HTR-8/SVneo (cell line): ENCODE measurements at regions not wholly inside any gene's neighbourhood (a gene's known extent, or its start where the extent isn't known, plus 50 kb on each side); places are given as distances from the start of the nearest gene placed in this dataset.

ENCODE experiments used
- DNase-seq: peaks from one replicate; pipeline ENCODE4 v3.0.0; 2011; ENCODE audit warnings: low spot score, mixed read lengths; ENCODE audit not compliant: insufficient read length
- FAIRE-seq: peaks from 2 replicates; lab custom pipeline; 2011; peaks lifted over from hg19 to GRCh38; lab: Jason Lieb, UNC

DNA sequence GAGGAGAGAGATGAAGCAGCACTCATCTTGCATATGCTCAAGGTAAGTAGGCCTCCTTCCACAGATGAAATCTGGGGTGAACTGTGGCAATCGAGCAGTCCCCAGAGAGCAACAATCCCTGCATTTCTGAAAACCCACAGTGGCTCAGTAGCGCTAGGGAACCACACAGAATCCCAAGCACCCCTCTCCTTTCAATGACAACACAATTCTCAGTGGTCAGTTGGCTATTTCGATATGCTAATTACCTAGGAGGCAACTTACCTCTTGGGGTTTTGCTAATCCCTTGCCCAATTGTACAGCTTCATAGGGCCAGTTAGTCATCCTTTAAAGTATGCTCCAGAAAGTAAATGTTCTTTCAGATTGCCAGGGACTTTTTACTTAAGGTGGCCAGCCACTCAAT lies 1035.7 kb downstream of the BCL11B start:
- no peak for FAIRE-seq
- DNase-seq: no peak

DNA sequence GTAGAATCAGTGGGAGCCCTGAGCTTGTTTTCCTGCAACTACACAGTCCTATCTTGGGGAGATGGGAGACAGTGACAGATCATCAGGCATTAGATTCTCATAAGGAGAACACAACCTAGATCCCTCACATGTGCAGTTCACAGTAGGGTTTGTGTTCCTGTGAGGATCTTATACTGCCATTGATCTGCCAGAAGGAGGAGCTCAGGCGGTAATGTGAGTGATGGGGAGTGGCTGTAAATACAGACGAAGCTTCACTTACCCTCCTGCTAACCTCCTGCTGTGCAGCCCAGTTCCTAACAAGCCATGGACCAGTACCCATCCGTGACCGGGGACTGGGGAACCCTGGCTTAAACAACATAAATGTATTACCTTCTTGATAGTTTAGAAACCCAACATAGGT lies 1034.1 kb downstream of the BCL11B start:
- no peak for FAIRE-seq
- DNase-seq: no peak

DNA sequence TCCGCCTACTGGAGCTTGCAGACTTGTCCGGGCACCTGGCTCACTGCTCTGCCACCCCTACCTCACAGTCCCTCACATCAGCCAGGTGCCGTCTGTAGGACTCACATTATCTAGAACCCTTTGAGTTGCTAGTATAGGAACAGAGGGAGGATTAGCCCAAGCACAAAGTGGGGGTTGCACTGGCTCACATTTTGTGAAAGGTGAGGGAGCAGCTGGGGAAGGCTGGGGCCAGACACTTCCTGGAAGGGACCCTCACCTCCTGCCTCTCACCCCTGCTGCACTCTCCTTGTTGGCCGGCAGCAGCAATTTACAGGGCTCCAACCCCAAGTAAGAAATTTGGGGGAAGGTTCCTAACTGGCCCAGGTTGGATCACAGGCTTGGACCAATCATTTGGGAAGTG lies 1031.6 kb downstream of the BCL11B start:
- DNase-seq (no peak), FAIRE-seq (no peak)

DNA sequence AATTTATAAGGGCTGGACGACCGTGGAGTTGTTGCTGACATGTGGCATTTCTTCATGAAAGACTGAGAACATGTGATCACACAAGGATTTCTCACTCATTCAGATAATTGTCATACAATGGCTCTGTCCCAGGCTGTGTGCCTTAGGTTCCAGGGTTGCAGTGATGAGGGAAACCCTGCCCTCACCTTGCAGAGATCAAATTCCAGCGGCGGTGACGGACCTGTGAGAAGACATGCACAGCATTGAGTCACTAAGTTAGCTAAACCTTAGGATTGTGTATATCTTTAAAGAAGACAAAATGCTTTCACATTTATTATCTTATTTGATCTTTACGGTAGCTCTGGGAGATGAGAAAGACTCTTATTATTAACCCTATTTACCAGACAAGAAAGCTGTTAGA lies 1029.1 kb downstream of the BCL11B start:
- DNase-seq (no peak), FAIRE-seq (no peak)

DNA sequence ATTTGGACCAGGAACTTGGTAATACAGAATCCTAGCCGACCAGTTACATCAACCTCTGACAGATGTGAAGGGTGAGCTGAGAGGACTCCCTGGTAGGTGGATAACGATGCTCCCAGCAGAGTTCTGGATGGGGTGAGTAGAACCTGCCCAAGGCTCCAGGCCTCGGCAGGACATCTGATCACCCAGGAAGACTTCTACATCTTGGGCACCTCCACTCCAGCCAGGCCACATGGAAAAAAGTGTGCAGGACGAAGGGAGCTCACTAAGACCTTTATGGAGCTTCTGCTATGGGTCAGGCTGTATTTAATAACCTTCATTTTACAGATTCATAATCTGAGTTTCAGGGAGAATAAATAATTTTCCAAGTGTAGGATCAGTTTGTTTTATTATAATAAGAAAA lies 1028.7 kb downstream of the BCL11B start:
- no peak for DNase-seq
- no peak for FAIRE-seq

DNA sequence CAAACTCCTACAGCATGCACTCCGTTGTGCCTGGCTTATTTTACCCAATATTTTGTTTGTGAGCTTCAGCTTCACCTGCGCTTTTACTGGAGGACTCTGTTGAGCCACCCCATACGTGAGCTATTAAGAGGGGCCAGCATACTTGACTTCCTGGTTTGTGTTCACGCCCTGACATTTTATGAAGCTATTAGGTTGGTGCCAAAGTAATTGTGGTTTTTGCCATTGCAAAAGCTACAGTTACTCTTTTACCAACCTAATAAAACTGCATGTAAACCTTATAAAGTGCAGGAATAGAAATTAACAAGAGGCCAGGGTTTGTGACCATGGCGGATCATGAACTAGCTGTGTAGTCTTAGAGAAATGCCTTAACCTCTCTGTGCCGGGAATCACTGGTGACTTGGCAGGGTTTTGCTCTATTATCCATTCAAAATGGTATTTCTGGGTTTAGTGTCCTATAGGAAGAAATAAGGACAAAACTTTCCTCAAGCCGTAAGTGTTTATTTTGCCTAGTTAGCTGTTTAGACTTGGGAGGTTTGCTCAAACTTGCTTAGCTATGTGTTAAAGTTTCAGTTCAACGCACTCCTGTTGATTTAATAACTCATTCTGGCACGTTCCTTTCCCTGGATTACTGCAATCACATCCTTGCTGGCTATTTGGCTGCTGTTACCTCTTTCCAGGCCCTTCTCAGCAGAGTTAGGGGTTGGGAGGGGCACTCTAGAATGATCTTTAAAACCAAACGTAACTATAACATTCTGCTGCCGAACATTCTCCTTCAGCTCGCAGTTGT lies 1027.6 kb downstream of the BCL11B start:
- DNase-seq (no peak), FAIRE-seq (no peak)

DNA sequence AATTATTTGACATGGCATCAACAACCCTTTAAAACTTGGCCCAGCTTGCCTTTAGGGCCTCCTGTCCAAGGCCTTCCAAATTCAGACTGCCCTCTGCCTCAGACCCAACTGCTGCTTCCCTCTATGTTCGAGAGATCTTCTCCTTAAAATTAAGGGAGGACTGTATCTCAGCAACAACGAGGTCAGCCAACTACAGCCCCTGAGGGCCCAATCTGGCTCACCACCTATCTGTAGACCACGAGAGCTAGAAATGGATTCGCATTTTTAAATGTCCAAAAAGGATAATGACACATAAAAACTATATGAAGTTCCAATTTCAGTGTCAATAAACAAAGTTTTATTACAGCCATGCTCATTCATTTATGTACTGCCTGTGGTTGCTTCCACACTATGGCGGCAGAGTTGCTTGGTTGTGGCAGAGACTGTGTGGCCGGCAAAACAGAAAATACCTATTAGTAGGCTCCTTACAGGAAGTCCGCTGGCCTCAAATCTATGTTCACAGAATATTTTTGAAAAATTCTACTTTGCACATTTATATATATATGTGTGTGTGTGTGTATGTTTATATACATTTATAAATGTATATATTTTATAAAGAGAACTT lies 1026.9 kb downstream of the BCL11B start:
- FAIRE-seq (no peak), DNase-seq (no peak)

DNA sequence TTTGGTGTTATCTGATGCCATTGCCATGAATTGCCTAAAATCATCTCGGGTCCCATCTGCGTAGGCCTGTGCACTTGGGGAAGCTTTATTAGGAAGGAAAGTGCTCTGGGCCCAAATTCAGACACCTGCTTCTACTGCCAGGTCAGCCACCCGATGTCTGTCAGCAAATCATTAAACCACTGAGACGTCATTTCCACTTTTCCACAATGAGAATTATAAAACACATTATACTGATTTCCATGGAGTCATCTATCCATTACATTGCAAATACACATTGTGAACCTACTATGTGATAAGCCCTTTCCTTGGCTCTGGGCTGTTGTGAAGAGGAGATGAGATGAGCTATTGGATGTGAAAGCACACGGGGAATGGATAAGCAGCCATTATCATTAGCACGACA lies 1022.9 kb downstream of the BCL11B start:
- DNase-seq (no peak), FAIRE-seq (no peak)

DNA sequence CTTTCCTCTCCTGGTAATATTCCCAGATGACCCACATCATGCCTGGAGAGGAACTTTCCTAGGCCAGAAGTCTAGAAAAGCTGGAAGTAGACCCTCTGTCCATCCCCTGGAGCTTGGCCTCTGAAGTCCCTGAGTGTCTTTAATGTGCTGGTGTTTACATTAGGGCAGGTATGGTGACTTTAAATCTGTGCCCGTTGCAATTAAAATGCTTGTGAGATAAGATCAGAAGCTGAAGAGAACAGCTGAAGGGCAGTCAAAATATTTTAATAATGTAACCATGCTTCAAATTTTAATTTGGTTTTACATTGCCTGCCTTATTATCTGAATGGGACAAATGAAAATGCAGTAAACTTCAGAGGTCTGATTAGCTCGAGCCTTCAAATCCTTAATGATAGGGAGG lies 1022.5 kb downstream of the BCL11B start:
- no peak for FAIRE-seq

DNA sequence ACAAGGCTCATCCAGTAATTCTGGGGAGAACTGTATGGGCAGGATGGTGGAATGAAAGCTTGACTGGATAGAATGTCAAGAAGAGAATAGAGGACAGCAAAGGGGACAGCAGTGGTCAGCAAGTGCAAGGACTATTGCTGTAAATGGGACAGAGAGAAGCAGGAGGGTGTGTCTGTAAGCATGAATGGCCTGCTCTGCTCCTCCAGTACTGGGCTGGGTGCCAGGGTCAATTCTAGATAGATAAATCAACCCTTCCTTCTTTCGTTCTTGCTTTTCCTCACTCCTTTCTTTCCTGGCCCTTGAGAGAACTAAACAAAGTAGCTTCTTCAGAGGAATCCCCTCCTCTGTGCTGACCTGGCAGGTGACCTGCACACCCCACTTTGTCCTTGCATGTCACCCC lies 1019.2 kb downstream of the BCL11B start:
- DNase-seq: no peak
- no peak for FAIRE-seq

More for the DNA sequence above, 1022.5 kb downstream of the BCL11B start:
- no peak for DNase-seq

DNA sequence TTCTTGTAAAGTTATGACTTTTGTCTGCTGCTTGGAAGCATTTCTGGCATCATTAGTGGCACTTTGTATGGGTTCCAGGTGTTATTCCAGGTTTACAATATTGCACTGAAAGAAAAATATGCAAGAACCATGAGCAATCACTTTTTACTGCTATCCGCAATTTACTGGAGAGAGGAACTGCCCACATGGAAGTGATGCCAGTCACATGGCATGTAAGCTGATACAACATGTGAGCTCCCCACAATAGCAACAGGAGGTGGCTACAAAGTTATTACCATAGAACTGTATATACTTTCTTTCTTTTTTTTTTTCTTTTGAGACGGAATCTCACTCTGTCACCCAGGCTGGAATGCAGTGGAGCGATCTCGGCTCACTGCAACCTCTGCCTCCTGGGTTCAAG lies 1012.1 kb downstream of the BCL11B start:
- FAIRE-seq (no peak), DNase-seq (no peak)

DNA sequence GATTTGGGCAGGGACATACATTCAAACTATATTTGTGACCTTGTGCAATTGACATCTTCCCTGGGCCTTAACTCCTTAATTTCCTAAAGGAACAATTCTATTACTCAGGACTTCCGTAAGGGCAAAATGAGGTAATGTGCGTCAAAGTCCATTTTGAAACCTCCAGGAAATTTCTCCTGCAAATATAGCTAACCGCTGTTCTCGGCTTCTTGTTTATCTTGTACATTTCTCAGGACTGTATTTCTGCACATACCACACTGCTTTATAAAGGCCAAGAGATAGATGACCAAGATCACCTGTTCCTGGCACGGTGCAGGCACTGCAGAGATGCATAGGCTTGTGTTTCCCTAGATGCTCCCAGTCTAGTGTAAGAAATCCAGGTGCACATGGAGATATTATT lies 1009.4 kb downstream of the BCL11B start:
- no peak for FAIRE-seq
- DNase-seq: no peak

DNA sequence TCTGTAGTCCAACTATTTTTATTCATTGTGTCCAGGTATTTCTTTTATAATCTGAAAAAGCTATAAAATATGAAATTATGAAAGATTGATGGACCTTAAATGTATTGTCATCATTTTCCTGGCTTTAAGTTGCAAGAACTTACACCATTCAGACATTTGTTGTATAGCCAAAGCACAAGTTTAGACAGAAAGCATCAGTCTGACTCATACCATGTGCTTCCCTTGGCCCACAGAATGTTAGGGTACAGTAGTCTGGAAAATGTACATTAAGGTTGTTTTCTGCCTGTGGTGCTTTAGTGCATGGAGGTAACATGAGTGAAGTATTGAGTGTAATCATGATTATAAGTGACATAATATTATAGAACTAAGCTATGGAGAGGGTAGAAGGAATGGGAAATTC lies 1002.5 kb downstream of the BCL11B start:
- DNase-seq (no peak), FAIRE-seq (no peak)

DNA sequence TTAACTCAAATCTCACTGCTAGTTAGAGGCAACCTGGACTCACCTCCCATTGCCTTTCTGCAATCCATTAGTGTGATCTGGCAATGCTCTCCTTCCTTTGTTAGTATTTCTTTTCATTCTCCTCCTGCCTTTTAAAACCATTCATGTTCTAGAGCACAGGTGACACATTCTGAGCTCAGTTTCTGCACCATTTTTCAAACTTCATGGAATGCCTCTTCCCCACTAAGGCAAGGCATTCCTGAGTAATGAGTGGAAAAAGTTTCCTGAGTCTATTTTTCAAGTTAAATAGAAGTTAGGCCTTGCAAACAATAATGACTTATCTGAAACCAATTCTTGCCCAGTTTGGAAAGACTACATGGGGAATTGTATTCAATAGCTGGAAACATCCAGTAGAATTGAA lies 1001.8 kb downstream of the BCL11B start:
- FAIRE-seq (no peak), DNase-seq (no peak)

DNA sequence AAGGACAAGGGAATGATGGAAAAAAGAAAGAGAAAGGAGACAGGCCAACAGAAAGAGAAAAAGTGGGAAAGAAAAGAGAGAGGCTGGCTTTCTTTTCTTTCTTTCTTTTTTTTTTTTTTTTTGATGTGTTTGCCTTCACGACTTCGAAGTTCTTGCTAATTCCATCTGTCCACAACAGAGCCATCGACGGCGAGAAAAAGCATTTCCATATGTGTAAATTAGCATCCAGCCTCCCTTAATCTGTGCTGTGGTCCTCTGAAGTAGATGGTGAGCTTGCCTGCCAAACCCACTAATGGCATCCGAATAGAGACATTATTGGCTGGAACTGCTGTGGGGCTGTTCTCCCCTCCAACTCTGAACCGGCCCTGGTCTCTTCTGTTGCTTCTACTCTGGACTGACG lies 997.4 kb downstream of the BCL11B start:
- FAIRE-seq (no peak), DNase-seq (no peak)

DNA sequence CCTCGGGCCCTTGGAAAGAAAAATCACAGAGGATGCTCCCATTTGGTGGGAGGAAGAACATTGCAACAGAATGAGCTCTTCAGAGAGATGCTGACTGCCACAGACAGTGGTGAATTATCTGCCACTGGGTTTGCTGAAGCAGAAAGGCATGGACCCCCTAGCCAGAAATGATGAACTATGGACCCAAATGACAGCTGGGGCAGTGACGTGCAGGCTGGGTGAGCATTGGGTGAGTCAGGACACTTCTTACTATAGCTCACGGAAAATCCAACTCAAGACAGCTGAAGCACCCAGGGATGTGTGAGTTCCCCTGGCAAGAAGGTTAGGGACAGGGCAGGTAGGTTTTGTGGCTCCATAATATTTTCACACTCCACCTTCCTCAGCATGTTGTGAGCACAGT lies 993.2 kb downstream of the BCL11B start:
- DNase-seq (no peak), FAIRE-seq (no peak)

DNA sequence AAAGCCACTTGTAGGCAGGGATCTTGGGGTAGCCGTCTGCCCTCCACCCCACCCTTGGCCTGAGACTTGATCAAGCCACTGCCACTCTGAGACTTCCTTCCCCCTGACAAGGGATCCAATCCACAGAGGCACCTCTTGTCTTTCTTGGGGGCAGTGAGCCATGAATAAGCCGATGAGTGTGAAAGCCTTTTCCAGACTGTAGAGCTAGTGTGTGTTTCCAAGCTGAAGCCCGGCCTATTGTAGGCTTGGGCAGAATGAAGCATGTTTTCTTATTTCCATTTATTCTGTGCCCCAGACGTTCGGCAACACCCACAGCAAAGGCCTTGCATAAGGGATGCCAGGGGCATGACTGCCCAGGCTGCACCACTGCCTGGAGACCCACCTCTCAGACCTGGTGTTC lies 991.6 kb downstream of the BCL11B start:
- DNase-seq: no peak
- no peak for FAIRE-seq

DNA sequence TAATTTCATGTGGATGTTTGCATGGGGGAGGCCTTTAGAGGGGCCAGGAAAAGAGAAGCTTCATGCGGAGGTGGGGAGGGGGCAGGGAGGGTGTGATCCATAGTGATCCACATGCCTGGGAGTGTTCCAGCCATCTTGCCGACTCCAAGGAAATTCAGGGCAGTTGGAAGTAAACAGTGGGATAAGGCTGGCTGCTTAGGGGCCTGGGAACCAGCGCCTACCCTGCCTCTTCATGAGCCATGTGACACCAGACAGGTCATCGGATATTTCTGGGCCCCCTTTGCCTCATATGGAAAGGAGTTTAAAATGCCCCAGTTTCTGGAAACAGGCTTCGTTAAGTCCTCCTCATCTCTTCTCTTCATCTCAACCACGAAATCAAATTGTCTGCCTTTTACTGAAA lies 983.2 kb downstream of the BCL11B start:
- FAIRE-seq (no peak), DNase-seq (no peak)

DNA sequence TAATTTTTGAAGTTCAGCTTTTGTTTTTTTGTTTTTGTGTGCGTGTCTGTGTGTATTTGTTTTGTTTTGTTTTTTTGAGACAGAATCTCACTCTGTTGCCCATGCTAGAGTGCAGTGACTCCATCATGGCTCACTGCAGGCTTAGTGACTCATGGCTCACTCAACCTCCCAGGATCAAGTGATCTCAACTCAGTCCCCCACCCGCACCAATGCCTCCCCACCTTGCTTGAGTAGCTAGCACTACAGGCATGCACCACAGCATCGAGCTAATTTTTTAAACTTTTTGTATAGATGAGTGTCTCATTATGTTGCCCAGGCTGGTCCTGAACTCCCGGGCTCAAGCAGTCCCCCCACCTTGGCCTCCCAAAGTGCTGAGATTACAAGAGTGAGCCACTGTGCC lies 981.4 kb downstream of the BCL11B start:
- FAIRE-seq (no peak), DNase-seq (no peak)

DNA sequence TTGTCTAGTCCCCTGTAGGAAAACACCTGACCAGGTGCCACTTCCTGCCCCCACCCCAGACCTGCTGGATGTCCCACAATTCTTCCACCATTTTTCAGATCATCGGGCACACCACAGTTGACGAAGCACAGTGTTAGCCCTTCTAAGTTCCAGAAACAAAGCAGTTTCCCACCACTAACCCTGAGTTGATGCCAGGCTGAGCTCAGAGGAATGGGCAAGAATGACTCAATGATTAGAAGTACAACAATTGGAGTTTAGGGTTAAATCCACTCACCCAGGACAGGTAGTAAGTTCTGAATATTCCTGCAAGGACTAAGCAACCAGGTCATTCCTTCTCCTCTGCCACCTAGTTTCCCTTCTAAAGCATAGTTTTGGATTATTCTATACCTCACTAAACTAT lies 979.8 kb downstream of the BCL11B start:
- FAIRE-seq (no peak), DNase-seq (no peak)

DNA sequence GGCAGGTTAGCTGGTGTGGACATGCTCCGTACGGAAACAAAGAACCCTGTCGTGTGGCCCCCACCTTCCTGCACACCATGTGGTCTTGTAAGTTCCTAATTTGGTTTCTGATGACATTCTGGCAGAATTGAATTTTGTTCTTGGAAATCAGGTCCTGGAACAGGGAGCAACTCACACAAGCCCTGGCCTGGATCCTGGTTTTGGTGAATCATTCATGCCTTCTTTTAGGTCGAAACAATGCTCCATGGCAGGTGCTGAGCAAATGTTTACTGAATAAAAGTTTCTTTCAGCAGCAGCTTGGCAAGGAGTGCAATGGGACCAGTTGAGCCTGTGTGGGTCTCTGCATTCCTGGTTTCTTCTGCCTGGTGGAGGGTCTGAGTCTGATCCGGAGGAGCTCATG lies 978.4 kb downstream of the BCL11B start:
- DNase-seq (no peak), FAIRE-seq (no peak)

DNA sequence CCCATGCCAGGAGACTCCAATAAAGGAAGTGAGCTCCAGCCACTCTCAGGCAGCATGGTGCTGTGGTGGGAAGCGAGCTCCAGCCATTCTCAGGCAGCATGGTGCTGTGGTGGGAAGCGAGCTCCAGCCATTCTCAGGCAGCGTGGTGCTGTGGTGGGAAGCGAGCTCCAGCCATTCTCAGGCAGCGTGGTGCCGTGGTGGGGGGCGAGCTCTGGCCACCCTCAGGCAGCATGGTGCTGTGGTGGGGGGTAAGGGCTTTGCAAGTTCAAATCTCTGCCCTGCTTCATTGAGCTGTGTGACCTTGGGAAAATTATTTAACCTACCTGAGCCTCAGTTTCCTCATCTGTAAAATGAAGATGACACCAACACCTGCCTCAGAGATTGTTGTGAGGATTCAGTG lies 975.1 kb downstream of the BCL11B start:
- FAIRE-seq: no peak
- DNase-seq: no peak
